HPDE6-E6E7 (cell line): ENCODE measurements at regions not wholly inside any gene's neighbourhood (a gene's known extent, or its start where the extent isn't known, plus 50 kb on each side); places are given as distances from the start of the nearest gene placed in this dataset.

Experiments
- DNase-seq: peaks from one replicate; pipeline ENCODE4 v3.0.0; 2011; ENCODE audit warnings: missing footprints; ENCODE audit errors: extremely low spot score

DNA sequence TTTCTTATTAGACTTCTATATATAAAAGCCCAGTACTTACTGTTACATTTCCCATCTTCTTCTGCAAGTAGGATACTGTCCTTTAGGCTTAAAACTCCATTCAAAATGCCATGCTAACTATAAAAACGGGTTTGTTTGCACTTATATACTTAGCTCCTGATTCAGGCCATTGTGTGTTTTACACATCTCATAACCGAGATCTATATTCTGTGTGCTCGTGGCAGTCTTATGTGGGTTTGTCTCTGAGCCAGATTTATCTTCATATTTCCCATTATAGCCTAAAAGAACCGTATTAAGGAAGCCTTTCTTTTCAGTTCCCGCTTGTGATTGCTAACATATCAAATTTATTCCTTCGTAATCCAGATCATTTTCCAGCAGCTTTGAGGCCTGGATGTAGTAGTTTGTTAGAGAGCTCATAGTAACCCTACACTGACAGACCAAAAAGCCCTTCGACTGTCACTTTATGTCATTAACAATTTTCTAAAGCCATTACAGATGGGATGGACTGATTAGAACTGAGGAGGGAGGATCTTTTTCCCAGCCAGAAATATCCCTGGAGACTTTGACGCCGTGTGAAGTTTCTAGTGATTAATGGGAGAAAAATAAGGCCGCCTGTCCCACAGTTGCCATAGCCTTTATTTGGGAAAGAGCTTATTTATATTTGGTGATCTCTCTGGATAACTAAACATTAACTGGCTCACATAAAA is 508.5 kb downstream of the FOXG1 start:
- no peak for DNase-seq

DNA sequence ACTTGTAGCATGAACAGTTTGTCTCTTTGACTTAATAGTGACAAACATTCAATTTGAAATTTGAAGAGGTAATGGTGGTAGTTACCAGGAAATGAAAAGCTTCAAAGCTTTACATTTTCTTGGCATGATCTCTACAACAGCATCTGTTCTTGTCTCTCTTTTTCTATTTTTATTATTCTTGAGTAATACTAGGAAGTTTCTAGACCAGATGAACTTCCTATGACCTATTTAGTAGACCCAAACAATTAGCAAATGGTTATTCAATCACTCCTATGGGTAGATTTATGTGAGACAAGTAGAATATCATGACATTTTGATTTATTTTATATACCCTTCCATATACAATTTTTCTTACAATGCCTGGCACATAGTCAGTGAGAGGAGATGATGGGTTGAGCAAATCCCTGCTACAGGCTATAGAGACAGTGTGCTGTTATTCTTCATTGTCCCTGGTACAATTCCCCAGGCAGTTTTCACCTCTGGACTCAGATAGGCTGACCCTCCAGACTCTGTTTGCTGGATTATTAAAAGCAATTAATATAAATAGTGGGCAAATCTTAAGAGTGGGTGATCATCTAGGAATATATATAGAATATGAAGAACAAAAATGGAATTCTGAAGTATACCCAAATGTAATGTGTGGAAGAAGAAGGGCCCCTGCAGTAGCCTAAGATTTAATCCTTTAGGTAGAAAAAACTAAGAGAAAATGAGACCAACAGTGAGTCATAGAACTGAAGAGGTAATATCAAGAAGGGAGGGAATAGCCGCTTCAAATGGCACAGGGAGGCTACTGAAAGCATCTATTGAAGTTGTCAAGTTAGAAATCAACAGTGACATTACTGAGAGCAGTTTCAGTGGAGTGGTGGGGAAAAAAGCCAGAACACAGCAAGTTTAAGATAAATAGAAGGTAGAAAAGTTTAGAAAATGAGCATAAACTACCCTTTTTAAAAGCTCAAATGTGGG is 512.0 kb downstream of the FOXG1 start:
- DNase-seq, result no peak

DNA sequence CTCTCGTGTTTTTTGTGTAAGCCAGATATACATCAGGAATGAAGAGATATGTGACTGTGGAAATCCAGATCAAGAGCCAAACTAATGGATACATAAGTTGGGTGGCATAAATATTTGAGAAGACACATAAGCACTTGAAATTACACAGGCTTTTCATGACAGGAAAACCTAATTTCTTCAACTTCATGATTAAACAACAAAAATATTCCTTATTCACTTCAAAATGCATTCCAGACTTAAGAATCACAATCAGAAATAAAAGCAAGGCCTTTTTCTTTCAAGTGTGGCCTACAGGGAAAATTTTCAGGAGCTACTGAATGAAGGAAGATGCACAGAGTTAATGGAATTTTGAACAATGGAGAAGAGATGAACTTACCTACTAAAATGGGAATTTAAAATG is 515.6 kb downstream of the FOXG1 start:
- DNase-seq, result no peak

DNA sequence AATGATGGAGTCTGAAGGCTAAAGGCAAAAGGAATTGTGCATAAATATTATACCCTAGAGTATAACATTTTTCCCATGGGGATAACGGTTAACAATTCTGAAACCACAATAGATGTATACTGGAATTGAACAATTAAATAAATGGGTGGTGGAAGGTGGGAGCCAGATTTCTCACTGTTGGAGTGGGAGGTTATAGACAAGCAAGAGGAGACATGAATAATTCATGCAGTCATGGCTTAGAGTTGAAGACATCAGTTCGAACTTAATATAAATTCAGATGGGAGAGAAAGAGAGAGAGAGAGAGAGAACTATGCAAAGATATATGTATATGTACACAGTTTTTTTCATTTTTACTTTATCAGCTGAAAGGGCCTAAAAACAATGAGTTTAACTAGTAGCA is 523.9 kb downstream of the FOXG1 start:
- DNase-seq, result no peak

DNA sequence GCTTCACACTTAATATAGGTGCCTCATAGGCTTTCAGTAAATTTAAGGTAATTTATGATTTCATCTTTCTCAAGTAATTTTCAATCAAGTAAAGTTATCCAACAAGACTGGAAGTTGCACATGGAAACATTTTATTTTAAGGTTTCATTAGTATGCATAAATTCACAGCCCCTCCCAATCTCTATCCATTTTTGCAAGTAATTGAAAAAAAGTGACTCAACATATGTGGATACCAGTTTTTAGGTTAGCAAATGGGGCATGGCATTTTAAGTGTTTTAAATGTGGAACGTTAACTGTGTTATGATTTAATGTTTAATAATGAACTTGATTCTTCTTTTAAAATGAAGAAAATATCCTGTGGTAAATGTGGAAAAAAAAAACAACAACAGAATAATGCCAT is 532.8 kb downstream of the FOXG1 start:
- DNase-seq, result no peak

DNA sequence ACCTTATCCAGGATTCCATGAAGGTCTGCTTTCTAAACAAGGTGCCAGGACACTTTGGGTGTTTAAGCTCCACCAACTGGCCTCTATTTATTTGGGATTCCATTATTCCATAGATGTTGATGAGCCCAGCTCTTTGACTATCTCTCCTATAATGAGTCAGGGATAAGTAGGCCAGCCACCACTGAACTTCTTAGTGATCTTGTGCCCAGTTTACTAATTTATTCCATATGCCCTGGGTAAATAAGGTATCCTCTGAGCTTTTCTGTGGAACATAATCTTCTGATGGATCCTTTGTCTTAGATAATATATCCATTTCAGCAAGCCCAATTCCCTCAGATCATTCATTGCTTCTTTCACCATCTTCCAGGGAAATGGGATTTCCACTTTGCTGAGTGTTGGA is 535.0 kb downstream of the FOXG1 start:
- no peak for DNase-seq

DNA sequence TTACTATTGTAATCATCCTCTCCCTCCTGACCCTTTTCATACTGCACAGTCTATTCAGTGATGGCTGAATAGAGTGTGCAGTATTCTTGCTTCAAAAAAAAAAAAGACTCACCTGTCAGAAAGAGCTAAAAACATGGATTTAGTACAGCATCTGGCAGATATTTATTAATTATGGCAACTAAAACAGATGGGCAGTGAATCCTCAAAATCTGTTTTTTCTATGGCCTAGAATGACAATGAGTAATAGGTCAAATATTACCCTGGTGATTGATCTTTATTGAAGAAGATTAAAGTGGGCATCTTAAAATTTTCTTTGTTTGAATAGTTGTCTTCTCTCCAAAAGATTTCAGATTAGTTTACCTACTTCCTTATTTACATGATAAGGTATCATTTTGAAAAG is 543.6 kb downstream of the FOXG1 start:
- no peak for DNase-seq

DNA sequence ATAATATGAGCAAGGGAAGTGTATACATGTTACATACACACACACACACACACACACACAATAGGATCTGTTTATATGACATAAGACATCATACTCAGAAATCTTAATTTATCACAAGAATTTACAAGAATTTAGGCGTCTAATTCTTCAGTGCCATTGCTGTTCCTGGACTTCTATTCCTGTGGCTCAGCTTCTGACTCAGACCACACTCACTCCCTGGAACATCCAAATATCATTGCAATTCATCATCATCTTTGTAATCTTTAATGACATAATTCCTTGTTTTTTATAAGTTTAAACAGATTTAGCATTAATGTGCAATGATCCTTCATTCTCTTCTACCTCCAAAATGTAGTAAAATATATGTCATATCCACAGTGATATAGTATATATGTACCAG is 544.2 kb downstream of the FOXG1 start:
- peak; percentile 21 for DNase-seq

DNA sequence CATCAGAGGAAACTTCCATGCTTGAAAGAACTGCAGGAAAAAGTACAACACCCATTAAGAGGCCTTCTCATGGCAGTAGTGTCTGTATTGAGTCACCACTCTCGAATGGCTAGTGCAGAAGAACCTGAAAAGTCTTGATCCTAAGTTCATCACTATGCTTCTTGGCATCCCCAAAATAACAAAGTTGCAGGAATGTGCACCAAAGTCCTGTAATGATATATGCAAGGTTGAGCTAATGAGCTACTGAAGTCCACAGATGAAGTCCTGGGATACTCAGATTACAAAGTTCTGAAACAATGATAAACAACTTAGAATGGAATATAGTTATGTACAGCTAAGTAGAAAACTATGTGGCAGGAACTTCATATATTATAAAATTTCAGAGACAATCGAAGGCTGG is 545.4 kb downstream of the FOXG1 start:
- no peak for DNase-seq

DNA sequence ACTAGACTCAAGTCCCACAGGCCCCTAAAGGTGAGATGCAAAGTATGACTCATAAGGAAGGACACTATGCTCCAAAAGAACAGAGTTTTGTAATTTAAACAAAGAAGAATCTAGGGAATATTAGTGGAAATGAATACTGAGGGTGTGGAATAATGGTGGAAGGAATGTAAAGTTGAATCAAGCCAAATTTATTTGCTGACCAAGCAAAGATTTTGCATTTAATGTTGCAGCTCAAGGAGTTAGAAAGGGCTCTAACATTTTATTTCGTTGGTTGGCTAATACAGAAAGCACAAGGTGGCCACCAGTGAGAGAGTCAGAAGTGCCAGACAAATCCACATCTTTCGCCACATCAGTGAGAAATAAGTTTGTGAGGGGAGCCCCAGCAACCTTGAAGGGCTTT is 550.3 kb downstream of the FOXG1 start:
- DNase-seq, result no peak

DNA sequence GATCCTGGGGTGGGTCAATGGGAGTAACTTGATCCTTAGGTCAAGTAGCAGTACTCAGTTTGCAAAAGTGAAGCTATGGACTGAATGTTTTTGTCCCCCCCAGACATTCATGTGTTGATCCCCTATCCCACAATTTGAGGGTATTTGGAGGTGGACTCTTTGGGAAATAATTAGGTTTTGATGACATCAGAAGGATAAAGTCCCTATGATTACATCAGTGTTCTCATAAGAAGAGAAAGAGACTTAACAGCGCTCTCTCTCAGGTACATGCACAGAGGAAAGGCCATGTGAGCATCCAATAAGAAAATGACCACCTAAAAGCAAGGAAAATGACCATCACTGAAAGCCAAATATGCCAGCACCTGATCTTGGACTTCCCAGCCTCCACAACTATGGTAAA is 550.8 kb downstream of the FOXG1 start:
- no peak for DNase-seq

DNA sequence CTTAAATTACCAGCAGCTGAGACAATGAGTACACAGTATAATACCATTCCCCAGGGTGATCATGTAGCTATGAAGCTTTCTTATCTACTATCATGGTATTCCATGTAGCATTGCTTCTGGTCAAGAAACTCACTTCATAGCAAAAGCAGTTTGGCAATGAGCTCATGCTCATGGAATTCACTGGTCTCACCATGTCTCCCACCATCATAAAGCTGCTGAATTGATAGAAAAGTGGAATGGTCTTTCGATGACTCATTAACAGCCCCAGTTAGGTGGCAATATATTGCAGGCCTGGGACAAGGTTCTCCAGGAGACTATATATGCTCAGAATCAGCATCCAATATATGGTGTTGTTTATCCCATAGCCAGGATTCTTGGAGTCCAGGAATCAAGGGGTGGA is 553.7 kb downstream of the FOXG1 start:
- no peak for DNase-seq

DNA sequence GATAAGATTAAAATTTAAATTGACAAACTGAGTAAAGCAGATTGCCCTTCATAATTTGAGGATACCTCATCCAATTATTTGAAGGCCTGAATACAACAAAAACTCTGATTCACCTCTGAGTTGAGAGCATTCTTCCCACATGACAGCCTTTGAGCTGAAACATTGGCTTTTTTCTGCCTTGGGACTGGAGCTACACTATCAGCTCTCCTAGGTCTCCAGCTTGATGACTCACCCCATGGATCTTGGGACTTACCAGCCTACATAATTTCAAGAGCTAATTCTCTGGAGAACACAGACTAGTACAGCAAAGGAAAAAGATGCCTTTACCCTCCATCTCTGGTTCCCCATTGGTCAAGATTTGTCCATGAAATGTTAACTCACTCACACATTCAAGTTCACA is 555.1 kb downstream of the FOXG1 start:
- DNase-seq, result no peak

DNA sequence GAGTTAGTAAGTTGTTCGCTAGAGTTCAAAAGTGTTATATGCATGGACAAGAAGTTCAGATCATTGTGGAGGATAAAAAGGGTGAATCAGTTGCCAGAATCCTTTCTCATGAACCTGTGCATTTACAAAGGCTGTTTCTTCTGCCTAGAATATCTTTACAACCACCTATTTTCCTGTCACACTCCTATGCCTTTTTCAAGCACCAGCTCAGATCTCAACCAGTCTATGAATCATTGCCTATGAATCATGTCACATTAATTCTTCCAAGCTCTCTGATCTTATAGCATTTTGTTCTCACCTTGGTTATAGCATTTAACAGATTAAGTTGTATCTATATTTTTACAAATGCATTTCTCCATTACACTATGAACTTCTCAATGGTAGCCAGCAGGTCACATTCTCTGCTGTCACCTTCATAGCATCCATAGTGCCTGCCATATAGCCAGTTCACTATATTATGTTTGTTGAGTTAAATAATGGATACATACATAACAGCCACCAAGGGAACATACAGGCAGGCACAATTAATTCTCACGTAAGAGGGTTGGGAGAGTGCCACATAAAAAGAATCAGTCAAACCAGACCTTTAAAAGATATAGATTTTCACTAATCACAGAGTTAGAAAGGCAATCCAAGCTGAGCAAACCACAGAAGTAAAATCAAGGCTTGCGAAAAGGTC is 573.0 kb downstream of the FOXG1 start:
- peak; percentile 39 for DNase-seq

DNA sequence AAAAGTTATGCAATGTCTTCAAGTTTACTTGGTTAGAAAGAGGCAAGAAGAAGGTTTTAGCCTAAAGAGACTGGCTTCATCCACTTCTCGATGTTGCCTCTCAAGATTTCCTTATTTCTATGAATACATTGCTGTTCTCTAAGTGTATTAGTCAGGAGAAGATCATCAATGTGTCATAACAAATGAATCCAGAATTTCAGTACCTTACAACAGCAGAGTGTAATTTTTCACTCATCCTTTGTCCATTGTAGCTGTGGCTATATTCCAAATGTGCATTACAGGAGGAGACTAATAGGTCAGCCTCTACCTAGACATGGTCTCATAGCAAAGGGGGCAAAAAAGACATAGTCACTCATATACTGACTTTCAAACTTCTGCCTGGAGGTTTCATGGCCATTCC is 579.1 kb downstream of the PRKD1 start:
- DNase-seq, result peak; percentile 4

DNA sequence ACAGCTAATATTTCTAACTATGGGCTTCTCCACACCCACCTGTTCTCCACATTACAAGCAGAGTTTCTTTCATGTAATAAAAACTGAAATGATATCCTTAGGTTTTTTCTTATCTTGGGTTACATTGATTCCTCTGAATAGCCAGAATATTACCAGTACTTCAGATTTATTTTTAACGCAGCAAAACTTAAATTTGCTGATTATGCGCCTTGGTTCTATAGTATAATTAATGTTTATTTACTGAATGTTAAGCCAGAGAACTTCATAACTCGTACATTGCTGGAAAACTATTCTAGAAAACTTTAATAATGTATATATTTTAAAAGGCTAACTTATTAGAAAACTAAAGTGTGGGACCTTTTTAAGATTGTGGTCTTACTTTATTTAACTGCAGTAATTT is 577.2 kb downstream of the PRKD1 start:
- no peak for DNase-seq

DNA sequence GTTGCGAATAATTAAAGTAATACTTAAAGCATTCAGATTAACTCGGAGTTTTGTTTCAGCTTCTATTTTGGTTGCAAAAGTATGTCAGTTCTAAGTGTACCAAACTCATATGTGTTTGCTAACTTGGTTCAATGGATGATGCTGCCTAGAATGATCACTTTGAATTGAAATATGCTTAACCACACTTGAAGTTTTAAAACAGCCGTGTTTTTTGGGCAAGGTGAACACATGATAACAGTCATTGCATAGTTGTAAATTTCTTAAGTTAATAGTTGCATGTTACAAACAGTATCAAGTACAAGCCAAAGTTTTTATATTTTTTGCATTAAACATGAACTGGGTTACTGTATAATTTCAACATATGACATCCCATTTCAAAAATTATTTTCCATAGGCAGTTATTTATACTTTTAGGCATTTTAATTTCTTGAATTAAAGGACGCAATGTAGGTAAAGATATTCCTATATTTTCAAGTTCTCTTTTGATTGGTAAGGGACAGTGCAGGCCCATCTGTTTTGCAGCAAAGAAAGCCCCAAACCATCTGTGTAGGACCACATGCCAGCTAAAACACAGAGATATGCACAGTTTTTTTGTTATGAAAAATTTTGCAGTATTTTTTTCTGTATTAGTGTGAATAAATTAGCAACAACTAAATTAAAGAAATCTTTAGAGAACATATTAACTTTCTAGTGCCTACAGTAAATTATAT is 575.5 kb downstream of the PRKD1 start:
- no peak for DNase-seq

DNA sequence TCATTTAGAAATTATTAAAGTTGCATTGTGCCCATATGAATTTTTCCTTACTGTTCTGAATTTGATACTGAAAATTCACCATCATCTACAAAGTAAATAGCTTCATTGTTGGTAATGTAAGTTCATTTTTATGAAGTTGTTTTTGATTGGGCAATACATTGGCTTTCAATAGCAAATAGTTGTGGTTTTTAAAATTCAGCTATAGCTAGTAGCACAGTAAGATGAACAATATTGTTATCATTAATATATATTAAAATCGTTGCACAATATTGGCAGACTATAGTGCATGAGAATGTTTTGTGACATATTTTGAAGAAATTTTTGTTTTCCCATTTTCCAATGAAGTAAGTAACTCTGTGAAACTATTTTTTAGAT is 575.0 kb downstream of the PRKD1 start:
- no peak for DNase-seq

DNA sequence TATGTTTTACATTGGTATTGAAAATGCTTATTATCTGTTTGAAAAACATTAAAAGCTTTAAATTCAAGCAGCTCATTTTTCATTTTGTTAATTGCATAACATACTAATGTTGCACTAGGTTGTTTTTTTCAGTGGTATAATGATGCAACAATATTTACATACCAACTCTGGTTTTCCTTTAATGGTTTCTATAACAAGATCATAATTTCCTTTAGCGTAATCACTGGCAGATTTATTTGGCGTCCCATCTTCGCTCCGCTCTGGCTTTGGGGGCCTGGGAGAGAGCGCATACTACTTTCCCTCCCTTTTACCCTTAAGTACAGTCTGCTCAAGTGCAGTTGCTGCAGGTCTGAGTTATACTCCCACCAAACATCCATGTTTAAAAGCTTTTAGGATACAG is 574.1 kb downstream of the PRKD1 start:
- DNase-seq, result no peak

DNA sequence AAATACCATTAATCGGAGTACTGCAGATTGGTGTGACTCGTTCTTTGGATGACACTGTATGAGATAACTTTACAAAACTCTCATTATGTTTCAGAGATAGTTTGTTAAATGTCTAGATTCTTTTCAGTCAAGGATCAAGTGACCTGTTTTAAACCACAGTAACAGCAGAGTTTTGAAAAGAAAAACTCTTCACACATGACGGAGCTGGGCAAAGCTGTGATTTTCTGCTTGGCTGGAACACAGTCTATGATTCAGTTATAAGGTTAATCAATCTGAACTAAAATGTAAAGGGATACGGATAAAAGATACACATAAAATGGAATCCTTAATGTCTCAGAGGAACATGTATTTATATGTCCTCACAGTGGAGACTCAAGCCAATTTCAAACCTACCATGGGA is 573.2 kb downstream of the PRKD1 start:
- no peak for DNase-seq

DNA sequence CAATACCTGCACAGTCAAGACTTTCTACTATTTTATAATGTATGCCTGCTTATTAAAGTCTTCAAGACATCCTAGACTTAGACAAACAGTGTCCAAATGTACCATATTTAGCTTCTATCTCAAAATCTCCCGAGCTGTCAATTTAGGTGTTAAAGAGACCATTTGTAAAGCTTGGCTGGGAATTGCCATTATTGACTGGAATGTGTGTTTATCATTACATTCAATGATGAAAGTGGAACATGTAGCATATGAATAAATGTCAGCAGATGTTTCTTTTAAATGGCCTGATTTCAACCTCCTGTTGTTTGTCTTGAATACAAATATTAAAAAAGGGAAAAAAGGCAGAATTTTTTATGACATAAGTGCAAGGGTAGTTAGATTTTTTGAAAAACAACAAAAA is 572.3 kb downstream of the PRKD1 start:
- no peak for DNase-seq

DNA sequence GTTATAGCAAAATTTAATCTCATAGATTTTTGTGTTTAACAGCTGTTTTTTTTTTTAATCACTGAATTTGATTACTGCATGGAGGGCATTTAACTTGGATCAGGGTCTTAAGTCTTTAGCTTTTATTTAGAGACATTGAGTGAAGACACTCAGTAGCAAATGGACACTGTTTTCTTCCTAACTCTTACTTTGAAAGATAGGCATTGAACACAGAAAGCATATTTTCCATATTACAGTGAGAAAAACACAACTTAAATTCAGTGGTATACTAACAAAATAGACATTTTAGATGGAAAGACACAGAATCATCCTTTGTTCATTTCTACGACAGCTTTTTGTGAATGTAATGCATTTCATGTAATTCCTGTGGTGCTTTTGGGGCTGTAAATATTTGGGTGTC is 571.8 kb downstream of the PRKD1 start:
- no peak for DNase-seq
